IMR-90 (cell line): ENCODE measurements at regions not wholly inside any gene's neighbourhood (a gene's known extent, or its start where the extent isn't known, plus 50 kb on each side); places are given as distances from the start of the nearest gene placed in this dataset.
"Not testable (repeated sequence)": the region's sequence is repeated elsewhere in the genome, so short reads cannot be mapped to it uniquely, and the experiment has no call there.

Source experiments
- BHLHE40 ChIP-seq: fragments of 150-350 bp; IDR thresholded peaks from 2 replicates; pipeline ENCODE4 v1.6.1; 2016; ENCODE audit warnings: mild to moderate bottlenecking, low read depth, low read length
- MAFK ChIP-seq: IDR thresholded peaks from 2 replicates; pipeline ENCODE4 v1.6.1; 2012; ENCODE audit warnings: low read depth, low read length, improper control_type of control experiment
- MXI1 ChIP-seq: IDR thresholded peaks from 2 replicates; pipeline ENCODE4 v1.6.1; 2012; ENCODE audit warnings: low read depth, mild to moderate bottlenecking, low read length, moderate library complexity, borderline replicate concordance
- NFE2L2 ChIP-seq: fragments of 150-350 bp; IDR thresholded peaks from 2 replicates; pipeline ENCODE4 v1.6.1; 2016; ENCODE audit warnings: low read depth, mild to moderate bottlenecking, low read length
- POLR2A ChIP-seq: IDR thresholded peaks from 2 replicates; pipeline ENCODE4 v1.6.1; 2012; ENCODE audit warnings: mild to moderate bottlenecking, low read depth, low read length
- RAD21 ChIP-seq: IDR thresholded peaks from 2 replicates; pipeline ENCODE4 v1.6.1; 2012; ENCODE audit warnings: low read length, improper control_type of control experiment
- RCOR1 ChIP-seq: IDR thresholded peaks from 2 replicates; pipeline ENCODE4 v1.6.1; 2012; ENCODE audit warnings: mild to moderate bottlenecking, low read length, improper control_type of control experiment; ENCODE audit not compliant: insufficient replicate concordance
- RFX5 ChIP-seq: IDR thresholded peaks from 2 replicates; pipeline ENCODE4 v1.8.0; 2012; ENCODE audit warnings: low read depth, mild to moderate bottlenecking, low read length, moderate library complexity
- SMC3 ChIP-seq: fragments of 150-350 bp; IDR thresholded peaks from 2 replicates; pipeline ENCODE4 v1.6.1; 2016; ENCODE audit warnings: low read depth, mild to moderate bottlenecking, antibody characterized with exemption, low read length, moderate library complexity
- TF ChIP-seq, protein P1 (sequence below): conservative IDR thresholded peaks from 2 replicates; pipeline ENCODE4 v1.5.1; 2012; ENCODE audit warnings: mild to moderate bottlenecking, low read depth, low read length, improper control_type of control experiment
- TF ChIP-seq, protein P2 (sequence below): fragments of 150-350 bp; IDR thresholded peaks from 2 replicates; pipeline ENCODE4 v1.6.1; 2017; ENCODE audit warnings: mild to moderate bottlenecking, antibody characterized with exemption, low read length, low read depth

DNA sequence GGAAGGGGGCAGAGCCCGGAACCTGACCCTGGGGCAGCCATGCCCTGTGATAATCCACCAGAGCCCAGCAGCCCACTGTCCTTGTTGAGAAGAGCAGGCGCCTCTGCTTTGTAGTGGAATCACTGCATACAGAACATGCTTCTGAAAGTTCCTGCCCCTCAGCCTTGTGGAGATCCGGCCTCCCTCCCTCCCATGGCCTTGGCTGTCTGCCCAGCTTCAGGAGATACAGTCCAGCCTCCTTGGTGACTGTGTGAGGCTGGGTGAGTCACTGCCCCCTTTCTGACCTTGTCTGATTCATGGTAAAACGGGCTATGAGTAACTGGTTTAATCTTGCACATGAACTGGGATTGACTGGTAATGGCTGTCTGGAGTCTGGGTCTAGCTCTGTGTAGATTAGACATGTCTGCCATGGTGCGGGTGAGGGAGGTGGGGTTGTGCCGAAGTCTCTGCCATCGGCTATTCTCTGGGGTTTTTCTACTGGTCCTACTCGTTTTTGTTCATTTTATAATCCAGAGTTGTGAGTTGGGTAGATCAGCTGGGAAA is 144.0 kb upstream of the ZNF469 start:
- TF ChIP-seq, protein P1, sequence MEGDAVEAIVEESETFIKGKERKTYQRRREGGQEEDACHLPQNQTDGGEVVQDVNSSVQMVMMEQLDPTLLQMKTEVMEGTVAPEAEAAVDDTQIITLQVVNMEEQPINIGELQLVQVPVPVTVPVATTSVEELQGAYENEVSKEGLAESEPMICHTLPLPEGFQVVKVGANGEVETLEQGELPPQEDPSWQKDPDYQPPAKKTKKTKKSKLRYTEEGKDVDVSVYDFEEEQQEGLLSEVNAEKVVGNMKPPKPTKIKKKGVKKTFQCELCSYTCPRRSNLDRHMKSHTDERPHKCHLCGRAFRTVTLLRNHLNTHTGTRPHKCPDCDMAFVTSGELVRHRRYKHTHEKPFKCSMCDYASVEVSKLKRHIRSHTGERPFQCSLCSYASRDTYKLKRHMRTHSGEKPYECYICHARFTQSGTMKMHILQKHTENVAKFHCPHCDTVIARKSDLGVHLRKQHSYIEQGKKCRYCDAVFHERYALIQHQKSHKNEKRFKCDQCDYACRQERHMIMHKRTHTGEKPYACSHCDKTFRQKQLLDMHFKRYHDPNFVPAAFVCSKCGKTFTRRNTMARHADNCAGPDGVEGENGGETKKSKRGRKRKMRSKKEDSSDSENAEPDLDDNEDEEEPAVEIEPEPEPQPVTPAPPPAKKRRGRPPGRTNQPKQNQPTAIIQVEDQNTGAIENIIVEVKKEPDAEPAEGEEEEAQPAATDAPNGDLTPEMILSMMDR, result not testable (repeated sequence)
- TF ChIP-seq NFE2L2, MAFK, BHLHE40, RFX5, RAD21, MXI1, RCOR1, SMC3: not testable (repeated sequence)
- TF ChIP-seq POLR2A, result peak; percentile 49; the same call in 1 of the 2 replicates
- TF ChIP-seq, protein P2, sequence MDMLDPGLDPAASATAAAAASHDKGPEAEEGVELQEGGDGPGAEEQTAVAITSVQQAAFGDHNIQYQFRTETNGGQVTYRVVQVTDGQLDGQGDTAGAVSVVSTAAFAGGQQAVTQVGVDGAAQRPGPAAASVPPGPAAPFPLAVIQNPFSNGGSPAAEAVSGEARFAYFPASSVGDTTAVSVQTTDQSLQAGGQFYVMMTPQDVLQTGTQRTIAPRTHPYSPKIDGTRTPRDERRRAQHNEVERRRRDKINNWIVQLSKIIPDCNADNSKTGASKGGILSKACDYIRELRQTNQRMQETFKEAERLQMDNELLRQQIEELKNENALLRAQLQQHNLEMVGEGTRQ, result not testable (repeated sequence)
